Smooth muscle cell (in vitro differentiated cells): ENCODE measurements at regions not wholly inside any gene's neighbourhood (a gene's known extent, or its start where the extent isn't known, plus 50 kb on each side); places are given as distances from the start of the nearest gene placed in this dataset.
A peak's percentile ranks its signal among the peaks of the same experiment; 100 is the strongest.

Experiments used
- DNase-seq: peaks from one replicate; lab custom pipeline; 2025; ENCODE audit not compliant: unreplicated experiment; lab: John Stamatoyannopoulos, UW
- H2AFZ ChIP-seq: fragments of 200-600 bp; sonication (generic); 2 replicates; pipeline ENCODE4 v1.6.0; 2016; ENCODE audit warnings: antibody characterized with exemption, low read depth, mild to moderate bottlenecking
- H3F3A ChIP-seq: fragments of 200-600 bp; sonication (generic); 2 replicates; pipeline ENCODE4 v1.6.0; 2017; ENCODE audit warnings: antibody characterized with exemption, low read depth
- H3K27ac ChIP-seq: fragments of 200-600 bp; sonication (generic); 2 replicates; pipeline ENCODE4 v1.5.1; 2016; ENCODE audit warnings: low read depth, mild to moderate bottlenecking
- H3K27me3 ChIP-seq: fragments of 200-600 bp; sonication (generic); 2 replicates; pipeline ENCODE4 v1.6.1; 2016; ENCODE audit warnings: low read depth, mild to moderate bottlenecking
- H3K36me3 ChIP-seq: fragments of 200-600 bp; sonication (generic); 2 replicates; pipeline ENCODE4 v1.5.1; 2016; ENCODE audit warnings: low read depth
- H3K4me1 ChIP-seq: fragments of 200-600 bp; sonication (generic); 2 replicates; pipeline ENCODE4 v1.5.1; 2016; ENCODE audit warnings: low read depth
- H3K4me2 ChIP-seq: fragments of 200-600 bp; sonication (generic); 2 replicates; pipeline ENCODE4 v1.6.0; 2016; ENCODE audit warnings: mild to moderate bottlenecking
- H3K4me3 ChIP-seq: fragments of 200-600 bp; sonication (generic); 2 replicates; pipeline ENCODE4 v1.5.1; 2016; ENCODE audit warnings: mild to moderate bottlenecking
- H3K79me2 ChIP-seq: fragments of 200-600 bp; sonication (generic); 2 replicates; pipeline ENCODE4 v1.6.0; 2016; ENCODE audit warnings: low read depth, mild to moderate bottlenecking
- H3K9ac ChIP-seq: fragments of 200-600 bp; sonication (generic); 2 replicates; pipeline ENCODE4 v1.6.0; 2016; ENCODE audit warnings: low read depth
- H3K9me3 ChIP-seq: fragments of 200-600 bp; sonication (generic); replicated peaks from 2 replicates; pipeline ENCODE4 v1.5.1; 2016; ENCODE audit warnings: low read depth
- H4K20me1 ChIP-seq: fragments of 200-600 bp; sonication (generic); 2 replicates; pipeline ENCODE4 v1.6.0; 2016; ENCODE audit warnings: low read depth
- CTCF ChIP-seq: fragments of 200-600 bp; sonication (generic); IDR thresholded peaks from 2 replicates; pipeline ENCODE4 v1.5.1; 2017; ENCODE audit warnings: borderline replicate concordance, mild to moderate bottlenecking, antibody characterized with exemption; ENCODE audit not compliant: insufficient read depth, poor library complexity, severe bottlenecking
- WGBS: methylation state at CpG from one replicate; pipeline ENCODE4 v1.1.7; 2016; ENCODE audit warnings: low lambda C conversion rate; 5-methylcytosine and 5-hydroxymethylcytosine counted together

- 85% methylated on average over 8 of the region's 8 CpGs for WGBS
- no peak for TF ChIP-seq CTCF
- no peak for DNase-seq
Measured at GRCh38 chr6:79764747-79765146, 133.6 kb downstream of the SH3BGRL2 start.

GRCh38 chr6:79763301-79763700 is 132.2 kb downstream of the SH3BGRL2 start:
- DNase-seq = no peak
- H3K9ac ChIP-seq = no peak overlapping the region
- WGBS = 66% methylated on average over 2 of the region's 2 CpGs
- no peaks in the 10 kb centered on the region for H3F3A ChIP-seq
- TF ChIP-seq CTCF = no peak
- no peak overlapping the region for H3K4me2 ChIP-seq
- H3K79me2 ChIP-seq = no peaks in the 10 kb centered on the region
- H3K27ac ChIP-seq = no peak overlapping the region
- H2AFZ ChIP-seq = no peak overlapping the region
- no peak overlapping the region for H3K4me3 ChIP-seq
- no peaks in the 10 kb centered on the region for H3K36me3 ChIP-seq
- H3K4me1 ChIP-seq = no peaks in the 10 kb centered on the region
- no peaks in the 10 kb centered on the region for H3K27me3 ChIP-seq
- H3K9me3 ChIP-seq = no peaks in the 10 kb centered on the region
- H4K20me1 ChIP-seq = no peaks in the 10 kb centered on the region

More at GRCh38 chr6:79764747-79765146, 133.6 kb downstream of the SH3BGRL2 start:
- no peaks in the 10 kb centered on the region for H3K79me2 ChIP-seq
- no peak overlapping the region for H3K4me2 ChIP-seq
- no peak overlapping the region for H3K4me3 ChIP-seq
- no peak overlapping the region for H2AFZ ChIP-seq
- no peaks in the 10 kb centered on the region for H3K36me3 ChIP-seq
- no peaks in the 10 kb centered on the region for H3K9me3 ChIP-seq
- H4K20me1 ChIP-seq = no peaks in the 10 kb centered on the region
- no peaks in the 10 kb centered on the region for H3F3A ChIP-seq
- no peaks in the 10 kb centered on the region for H3K4me1 ChIP-seq
- H3K27ac ChIP-seq = no peak overlapping the region
- no peak overlapping the region for H3K9ac ChIP-seq
- no peaks in the 10 kb centered on the region for H3K27me3 ChIP-seq

GRCh38 chr6:79762370-79762769 is 131.2 kb downstream of the SH3BGRL2 start:
- Histone ChIP-seq H3K4me3 (no peak overlapping the region), H2AFZ (no peak overlapping the region), H3K4me1 (no peaks in the 10 kb centered on the region), H4K20me1 (no peaks in the 10 kb centered on the region), H3K27ac (no peak overlapping the region), H3K79me2 (no peaks in the 10 kb centered on the region), H3K27me3 (no peaks in the 10 kb centered on the region), H3F3A (no peaks in the 10 kb centered on the region), H3K4me2 (no peak overlapping the region), H3K36me3 (no peaks in the 10 kb centered on the region), H3K9ac (no peak overlapping the region), H3K9me3 (no peaks in the 10 kb centered on the region)
- no peak for DNase-seq
- peak; percentile 20 for TF ChIP-seq CTCF
- WGBS = 48% methylated on average over 3 of the region's 3 CpGs

GRCh38 chr6:79756496-79756895 is 125.4 kb downstream of the SH3BGRL2 start:
- Histone ChIP-seq H2AFZ (no peak overlapping the region), H3K27me3 (no peaks in the 10 kb centered on the region), H4K20me1 (no peaks in the 10 kb centered on the region), H3K27ac (no peak overlapping the region), H3K9me3 (no peaks in the 10 kb centered on the region), H3K4me3 (no peak overlapping the region), H3K4me2 (no peak overlapping the region), H3F3A (no peaks in the 10 kb centered on the region), H3K36me3 (no peaks in the 10 kb centered on the region), H3K4me1 (peaks cover 6% of the 10 kb centered on the region), H3K79me2 (no peaks in the 10 kb centered on the region), H3K9ac (no peak overlapping the region)
- no peak for DNase-seq
- WGBS = 86% methylated on average over 2 of the region's 2 CpGs
- no peak for TF ChIP-seq CTCF
